Prostate gland (tissue), 2 donors: ENCODE measurements at regions not wholly inside any gene's neighbourhood (a gene's known extent, or its start where the extent isn't known, plus 50 kb on each side); places are given as distances from the start of the nearest gene placed in this dataset.

ENCODE experiments used
- DNase-seq: peaks from one replicate; pipeline ENCODE4 v3.0.0-alpha.2; 2019; ENCODE audit warnings: low spot score
- H3K27ac ChIP-seq, 2 donors: fragments of 200-600 bp; sonication (generic); 2 replicates each; pipeline ENCODE4 v1.5.1; 2017 to 2019
- H3K27me3 ChIP-seq: fragments of 200-600 bp; sonication (generic); replicated peaks from 2 replicates; pipeline ENCODE4 v1.5.1; 2019; ENCODE audit not compliant: insufficient read depth
- H3K36me3 ChIP-seq, 2 donors: fragments of 200-600 bp; sonication (generic); 1 replicate in 1 of 2; 2 replicates in 1 of 2; pipeline versions ENCODE4 v1.5.1 to v1.8.1; 2017 to 2019
- H3K4me1 ChIP-seq: fragments of 200-600 bp; sonication (generic); replicated peaks from 2 replicates; pipeline ENCODE4 v1.5.1; 2019
- H3K4me3 ChIP-seq, 2 donors: fragments of 200-600 bp; sonication (generic); 2 replicates each; pipeline ENCODE4 v1.5.1; 2017 to 2019
- H3K9me3 ChIP-seq: fragments of 200-600 bp; sonication (generic); 2 replicates; pipeline ENCODE4 v1.5.1; 2017
- POLR2A ChIP-seq: fragments of 450-650 bp; IDR thresholded peaks from one replicate; pipeline ENCODE4 v1.6.1; 2016; ENCODE audit warnings: antibody characterized with exemption, mild to moderate bottlenecking
- POLR2AphosphoS5 ChIP-seq: sonication (generic); formaldehyde crosslinking; IDR thresholded peaks from one replicate; pipeline ENCODE4 v1.6.1; 2017; ENCODE audit warnings: antibody characterized with exemption
- WGBS: methylation state at CpG from one replicate; pipeline ENCODE4 v1.1.5; 2018; 5-methylcytosine and 5-hydroxymethylcytosine counted together
- intact Hi-C: fragments of 100-400 bp; cut with DNase I; formaldehyde crosslinking; loops from one replicate; pipeline ENCODE4 v1.14.2; 2022
- TF ChIP-seq, protein P1 (sequence below), 4 experiments: fragments of 200-600 bp in 2 of 4; fragments of 450-650 bp in 2 of 4; sonication (generic) in 2 of 4; IDR thresholded peaks; 1 replicate in 3 of 4; 2 replicates in 1 of 4; pipeline ENCODE4 v1.5.1; 2016 to 2019; ENCODE audit warnings: antibody characterized with exemption in 4 of 4, mild to moderate bottlenecking in 2 of 4, moderate library complexity in 2 of 4

DNA sequence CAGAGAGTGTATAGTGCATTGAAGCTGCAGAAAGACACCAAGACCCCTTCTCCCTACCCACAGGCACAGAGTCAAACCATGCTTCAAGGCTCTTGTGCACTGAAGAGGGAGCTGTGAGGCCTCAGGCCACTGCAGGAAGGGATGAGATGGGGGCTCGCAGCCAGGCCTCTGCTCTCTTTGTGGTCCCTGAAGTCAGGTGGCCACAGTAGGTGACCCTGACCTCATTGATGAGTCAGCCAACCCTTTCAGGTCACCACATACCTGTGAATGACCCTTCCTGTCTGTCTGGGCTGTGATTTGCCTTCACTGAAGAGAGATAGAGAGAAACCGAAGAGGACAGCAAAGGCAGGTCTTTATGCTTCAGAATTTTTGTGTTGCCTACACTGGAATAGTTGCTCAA lies 372.1 kb downstream of the ACTL7B start:
- no peak for DNase-seq
- intact Hi-C loops = no loop called here
- Histone ChIP-seq H3K36me3 (no peaks in the 10 kb centered on the region), H3K9me3 (no peaks in the 10 kb centered on the region), H3K4me1 (no peaks in the 10 kb centered on the region), H3K27ac (no peak overlapping the region), H3K27me3 (no peaks in the 10 kb centered on the region), H3K4me3 (no peak overlapping the region)
- 100% methylated on average over 2 of the region's 2 CpGs for WGBS
- TF ChIP-seq POLR2A = no peak
- no peak for TF ChIP-seq POLR2AphosphoS5
- TF ChIP-seq, protein P1, sequence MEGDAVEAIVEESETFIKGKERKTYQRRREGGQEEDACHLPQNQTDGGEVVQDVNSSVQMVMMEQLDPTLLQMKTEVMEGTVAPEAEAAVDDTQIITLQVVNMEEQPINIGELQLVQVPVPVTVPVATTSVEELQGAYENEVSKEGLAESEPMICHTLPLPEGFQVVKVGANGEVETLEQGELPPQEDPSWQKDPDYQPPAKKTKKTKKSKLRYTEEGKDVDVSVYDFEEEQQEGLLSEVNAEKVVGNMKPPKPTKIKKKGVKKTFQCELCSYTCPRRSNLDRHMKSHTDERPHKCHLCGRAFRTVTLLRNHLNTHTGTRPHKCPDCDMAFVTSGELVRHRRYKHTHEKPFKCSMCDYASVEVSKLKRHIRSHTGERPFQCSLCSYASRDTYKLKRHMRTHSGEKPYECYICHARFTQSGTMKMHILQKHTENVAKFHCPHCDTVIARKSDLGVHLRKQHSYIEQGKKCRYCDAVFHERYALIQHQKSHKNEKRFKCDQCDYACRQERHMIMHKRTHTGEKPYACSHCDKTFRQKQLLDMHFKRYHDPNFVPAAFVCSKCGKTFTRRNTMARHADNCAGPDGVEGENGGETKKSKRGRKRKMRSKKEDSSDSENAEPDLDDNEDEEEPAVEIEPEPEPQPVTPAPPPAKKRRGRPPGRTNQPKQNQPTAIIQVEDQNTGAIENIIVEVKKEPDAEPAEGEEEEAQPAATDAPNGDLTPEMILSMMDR (IDR thresholded peaks at IDR 0.05) = no peak

DNA sequence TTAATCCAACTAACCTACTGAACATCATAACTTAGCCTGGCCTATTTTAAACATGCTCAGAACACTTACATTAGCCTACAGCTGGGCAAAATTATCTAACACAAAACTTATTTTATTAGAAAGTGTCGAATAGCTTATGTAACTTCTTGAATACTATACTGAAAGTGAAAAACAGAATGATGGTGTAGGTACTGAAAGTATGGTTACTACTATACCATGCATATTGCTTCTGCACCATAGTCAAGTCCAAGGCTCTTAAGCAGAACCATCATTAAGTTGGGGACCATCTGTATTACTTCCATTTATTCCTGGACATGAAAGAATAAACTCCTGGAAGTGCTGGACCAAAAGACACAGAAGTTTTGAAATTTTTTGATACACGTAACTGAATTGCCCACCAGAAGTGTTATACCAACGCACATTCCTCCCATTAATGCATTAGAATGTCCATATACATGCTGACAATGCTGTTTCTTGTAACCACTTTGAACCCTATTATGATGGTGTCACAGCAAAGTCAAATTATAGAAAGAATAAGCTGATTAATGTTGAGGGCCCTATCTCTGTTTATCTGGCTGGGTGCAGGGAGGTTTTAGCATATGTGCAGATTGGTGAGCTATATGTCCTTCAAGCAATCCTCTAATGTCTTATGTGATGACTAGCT lies 375.7 kb downstream of the ACTL7B start:
- no peak for DNase-seq
- H3K27ac ChIP-seq = no peak overlapping the region
- H3K36me3 ChIP-seq = no peaks in the 10 kb centered on the region
- WGBS = 87% methylated on average over 3 of the region's 3 CpGs
- intact Hi-C loops = no loop called here
- TF ChIP-seq POLR2A (no peak), POLR2AphosphoS5 (no peak)
- TF ChIP-seq, protein P1 (IDR thresholded peaks at IDR 0.05) = no peak
- no peak overlapping the region for H3K4me3 ChIP-seq
- H3K4me1 ChIP-seq = no peaks in the 10 kb centered on the region
- no peaks in the 10 kb centered on the region for H3K9me3 ChIP-seq
- H3K27me3 ChIP-seq = no peaks in the 10 kb centered on the region

DNA sequence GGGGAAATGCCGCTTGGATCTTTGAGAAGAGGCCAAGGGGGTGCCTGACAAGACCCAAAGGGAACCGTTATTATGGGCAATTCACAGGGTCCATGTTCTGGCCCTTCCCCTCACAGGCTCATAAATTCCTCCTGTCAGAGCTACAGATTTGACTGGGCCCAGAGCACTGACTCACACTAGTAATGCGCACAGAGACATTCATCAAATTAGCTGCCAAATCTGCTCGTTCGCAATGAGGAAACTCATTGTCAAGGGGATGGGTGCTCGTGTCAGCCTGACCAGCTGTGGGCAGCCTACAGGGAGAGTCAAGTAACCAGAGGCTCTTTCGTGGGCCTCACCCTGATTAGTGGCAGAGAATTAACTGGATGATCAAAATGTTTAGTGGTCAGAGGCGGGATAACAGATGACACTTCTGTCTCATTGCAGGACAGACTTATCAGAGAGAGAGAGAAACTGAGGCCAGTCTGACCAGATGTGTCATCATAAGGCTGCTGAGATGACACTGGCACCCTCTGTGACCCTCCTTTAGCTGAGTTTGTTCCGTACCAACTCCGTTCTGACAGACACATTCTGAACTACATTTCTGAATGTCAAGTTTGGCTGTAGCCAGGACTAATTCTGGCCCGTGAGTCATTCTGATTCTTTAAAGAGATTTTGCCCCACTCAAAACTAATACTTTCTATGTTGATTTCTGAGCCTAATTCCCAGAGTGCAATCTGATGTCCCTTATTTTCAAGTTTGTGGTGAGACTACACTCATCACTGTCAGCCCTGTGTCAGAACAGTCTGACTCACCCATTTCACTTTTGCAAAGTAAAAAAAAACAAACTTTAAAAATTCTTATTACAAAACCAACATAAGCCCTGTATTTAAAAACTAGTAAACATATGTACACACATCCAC lies 377.1 kb downstream of the ACTL7B start:
- Histone ChIP-seq H3K4me1 (peaks cover 1% of the 10 kb centered on the region), H3K36me3 (no peaks in the 10 kb centered on the region), H3K27me3 (no peaks in the 10 kb centered on the region), H3K4me3 (no peak overlapping the region), H3K27ac (no peak overlapping the region), H3K9me3 (no peaks in the 10 kb centered on the region)
- intact Hi-C loops = no loop called here
- 68% methylated on average over 11 of the region's 11 CpGs for WGBS
- DNase-seq = no peak
- TF ChIP-seq, protein P1 (IDR thresholded peaks at IDR 0.05) = peak in 1 of 4 experiments; percentile 21
- no peak for TF ChIP-seq POLR2AphosphoS5
- TF ChIP-seq POLR2A = no peak

DNA sequence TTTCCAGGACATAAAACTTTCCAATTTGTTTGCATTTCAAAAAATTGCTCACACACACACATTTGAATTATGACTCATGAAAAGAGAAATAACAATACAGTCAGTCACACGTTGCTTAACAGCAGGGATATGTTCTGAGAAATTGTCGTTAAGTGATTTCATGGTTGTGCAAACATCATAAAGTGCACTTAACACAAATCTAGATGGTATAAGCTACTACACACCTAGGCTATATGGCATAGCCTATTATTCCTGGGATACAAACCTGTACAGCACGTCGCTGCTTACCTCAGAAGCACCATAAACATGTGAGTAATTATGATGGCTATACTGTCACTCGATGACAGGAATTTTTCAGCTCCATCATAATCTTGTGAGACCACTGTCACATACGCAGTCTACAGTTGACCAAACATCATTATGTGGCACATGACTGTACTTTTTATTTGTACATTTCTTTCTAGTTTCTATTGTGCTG lies 378.2 kb downstream of the ACTL7B start:
- H3K27ac ChIP-seq = no peak overlapping the region
- H3K4me1 ChIP-seq = peaks cover 7% of the 10 kb centered on the region
- H3K4me3 ChIP-seq = no peak overlapping the region
- no peak for DNase-seq
- H3K36me3 ChIP-seq = no peaks in the 10 kb centered on the region
- WGBS = 65% methylated on average over 6 of the region's 6 CpGs
- H3K27me3 ChIP-seq = no peaks in the 10 kb centered on the region
- H3K9me3 ChIP-seq = no peaks in the 10 kb centered on the region
- TF ChIP-seq POLR2AphosphoS5 (no peak), POLR2A (no peak)
- TF ChIP-seq, protein P1 (IDR thresholded peaks at IDR 0.05) = no peak
- intact Hi-C loops = no loop called here
